ENCODE measurements at regions not wholly inside any gene's neighbourhood (a gene's known extent, or its start where the extent isn't known, plus 50 kb on each side); places are given as distances from the start of the nearest gene placed in this dataset.

GRCh38 chr5:58148254-58148775 is 311.6 kb downstream of the PLK2 start:
- no peak for DNase-seq

- DNase-seq: no peak
Observed at GRCh38 chr5:58145397-58145934, 314.4 kb downstream of the PLK2 start.

- no peak for DNase-seq
Observed at GRCh38 chr5:58143727-58144126, 316.2 kb downstream of the PLK2 start.

- DNase-seq: no peak
Observed at GRCh38 chr5:58143181-58143580, 316.7 kb downstream of the PLK2 start.

DNA sequence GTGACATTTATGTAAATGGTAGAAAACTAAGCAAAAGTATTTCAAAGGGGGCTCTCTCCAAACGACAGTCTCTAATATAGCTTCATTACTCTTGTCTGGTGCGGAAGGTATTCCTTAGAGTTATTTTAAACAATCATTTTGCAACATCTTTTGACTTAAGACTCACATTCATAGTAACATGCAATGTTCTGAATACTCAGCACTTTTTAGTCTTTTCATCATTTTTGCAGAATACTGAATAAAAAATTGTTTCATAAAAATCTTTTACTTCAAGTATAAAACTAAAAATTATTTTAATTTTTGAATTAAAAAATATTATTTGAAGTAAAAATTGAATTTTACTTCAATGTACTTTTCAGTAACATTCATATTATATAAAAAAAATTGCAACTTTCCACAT is 321.1 kb downstream of the PLK2 start:
- no peak for DNase-seq

DNA sequence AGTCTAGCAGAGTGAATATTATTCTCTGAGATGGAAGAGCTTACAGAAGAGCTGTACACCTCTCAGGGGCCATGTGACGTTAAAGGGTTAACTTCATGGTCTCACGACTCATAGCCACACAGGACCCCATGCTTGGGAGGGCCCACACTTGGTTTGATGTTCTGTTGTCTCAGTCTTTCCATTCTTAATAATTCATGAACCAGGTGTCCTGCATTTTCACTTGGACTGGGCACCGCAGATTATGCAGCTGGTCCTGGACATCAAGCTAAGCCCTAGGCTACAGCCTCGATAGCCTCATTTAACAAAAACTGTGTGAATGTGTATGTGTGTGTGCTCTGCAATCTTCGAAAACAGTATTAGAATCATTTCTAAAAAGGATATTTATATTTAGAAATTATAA is 323.5 kb downstream of the PLK2 start:
- DNase-seq: no peak

- no peak for DNase-seq
Observed at GRCh38 chr5:58135571-58136335, 324.1 kb downstream of the PLK2 start.

DNA sequence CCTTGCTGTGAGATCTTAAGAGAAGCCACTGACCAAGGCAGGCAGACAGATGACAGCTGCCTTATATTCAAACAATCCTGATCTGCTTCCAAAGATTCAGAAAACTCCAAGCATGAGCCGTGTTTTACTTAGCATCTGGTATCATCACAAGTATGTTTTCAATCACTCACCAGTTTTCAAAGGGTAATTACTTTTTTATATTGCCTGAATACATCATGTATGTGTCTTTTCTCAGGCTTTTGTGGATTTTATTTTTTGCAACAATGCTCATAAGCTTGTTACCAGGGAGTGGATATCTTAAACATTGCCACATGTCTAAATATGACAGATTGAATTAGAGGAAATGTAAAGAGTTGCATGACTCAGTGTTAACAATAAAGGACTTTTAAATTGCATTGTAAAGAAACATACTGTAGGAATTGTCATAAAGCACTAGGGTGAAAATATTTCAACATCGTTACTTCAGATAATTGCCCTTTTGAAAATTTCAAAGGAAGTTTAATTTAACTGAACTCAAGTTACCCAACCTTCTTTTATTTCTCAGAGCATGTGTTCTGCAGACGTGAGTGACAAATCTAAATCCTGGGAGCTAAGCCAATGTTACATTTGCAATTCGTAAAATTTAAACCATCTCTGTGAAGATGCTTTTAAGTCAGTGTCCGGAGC is 326.1 kb downstream of the PLK2 start:
- DNase-seq: no peak

DNA sequence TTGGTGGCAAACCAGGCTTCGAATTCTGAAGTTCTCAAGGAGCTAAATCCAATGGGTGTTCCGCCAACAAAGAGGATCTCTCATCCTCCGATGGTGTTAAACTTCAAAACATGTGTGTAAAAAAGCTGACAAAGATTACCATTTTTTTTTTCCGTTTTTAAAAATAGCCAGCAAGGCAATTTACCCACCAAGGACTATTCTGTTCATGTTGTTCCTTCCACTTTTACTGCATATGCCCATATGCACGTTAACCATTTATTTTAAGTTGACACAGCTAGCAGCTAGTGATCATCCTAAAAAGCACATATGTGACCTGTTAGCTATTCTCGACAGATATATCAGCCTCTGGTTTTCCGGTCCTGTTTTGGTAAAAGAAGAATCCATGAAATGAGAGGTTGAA is 326.7 kb downstream of the PLK2 start:
- DNase-seq: no peak

DNA sequence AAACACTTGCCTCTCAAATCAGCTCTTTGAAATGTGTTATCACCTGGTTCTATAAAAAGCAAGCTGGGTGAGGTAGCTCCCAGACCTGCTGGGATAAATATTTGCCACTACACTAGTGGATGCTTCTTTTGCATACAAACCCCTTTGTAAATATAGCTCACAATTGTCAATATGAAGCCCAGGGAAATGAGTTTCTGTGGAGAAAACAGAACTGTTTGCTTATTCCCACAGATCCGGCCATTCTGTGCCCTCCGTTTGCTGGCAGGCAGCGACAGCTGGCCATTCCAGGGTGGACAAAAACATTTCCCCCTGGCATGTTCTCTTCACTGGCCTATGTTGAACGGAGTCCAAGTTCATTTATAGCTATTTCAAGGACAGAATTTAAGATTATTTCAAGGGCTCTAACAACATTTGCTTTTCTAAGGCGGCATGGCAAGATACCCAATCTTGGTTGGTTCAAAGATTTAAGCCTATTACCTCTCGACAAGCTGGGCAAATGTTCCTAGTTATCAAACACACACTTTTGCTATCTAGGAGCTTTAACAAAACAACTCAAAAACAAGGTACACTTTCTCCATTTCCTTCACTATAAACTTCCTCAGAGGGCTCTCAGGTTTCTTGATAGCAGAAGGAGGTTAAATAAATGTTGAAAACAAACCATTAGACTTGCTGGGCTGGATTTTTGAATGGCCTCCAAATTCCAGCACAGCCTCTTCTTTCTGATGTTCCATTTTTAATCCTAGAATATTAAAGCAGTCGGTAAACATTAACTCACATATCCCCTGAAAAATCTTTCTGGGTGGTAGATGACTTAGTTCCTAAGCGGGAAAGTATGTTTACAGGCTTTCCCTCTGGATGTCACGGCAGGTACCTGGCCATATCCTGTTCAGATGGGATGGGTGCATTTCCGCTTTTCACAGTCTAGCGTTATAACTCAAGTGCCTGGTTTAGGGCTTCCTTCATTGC is 332.3 kb downstream of the PLK2 start:
- no peak for DNase-seq

DNA sequence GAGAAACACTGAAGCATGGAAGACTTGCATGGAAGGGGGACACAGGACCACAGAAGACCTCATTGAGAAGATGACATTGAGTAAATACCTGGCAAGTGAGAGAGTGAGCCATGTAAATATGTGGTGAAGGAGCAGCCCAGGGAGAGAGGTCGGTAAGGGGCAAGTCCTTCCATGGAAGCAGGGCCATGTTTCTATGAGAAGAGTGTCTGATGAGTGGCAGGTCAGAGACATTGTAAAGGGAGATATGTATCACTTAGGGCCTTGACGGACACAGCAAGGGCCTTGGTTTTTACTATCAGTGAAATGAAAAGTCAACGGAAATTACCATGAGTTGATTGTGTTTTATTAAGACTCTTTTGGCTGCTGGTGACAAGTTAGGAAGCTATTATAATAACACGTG is 336.4 kb downstream of the PLK2 start:
- no peak for DNase-seq

- no peak for DNase-seq
Observed at GRCh38 chr5:58122848-58123392, 337.0 kb downstream of the PLK2 start.

GRCh38 chr5:58122157-58122556 is 337.7 kb downstream of the PLK2 start:
- DNase-seq: no peak

GRCh38 chr5:58121391-58121790 is 338.5 kb downstream of the PLK2 start:
- no peak for DNase-seq

DNA sequence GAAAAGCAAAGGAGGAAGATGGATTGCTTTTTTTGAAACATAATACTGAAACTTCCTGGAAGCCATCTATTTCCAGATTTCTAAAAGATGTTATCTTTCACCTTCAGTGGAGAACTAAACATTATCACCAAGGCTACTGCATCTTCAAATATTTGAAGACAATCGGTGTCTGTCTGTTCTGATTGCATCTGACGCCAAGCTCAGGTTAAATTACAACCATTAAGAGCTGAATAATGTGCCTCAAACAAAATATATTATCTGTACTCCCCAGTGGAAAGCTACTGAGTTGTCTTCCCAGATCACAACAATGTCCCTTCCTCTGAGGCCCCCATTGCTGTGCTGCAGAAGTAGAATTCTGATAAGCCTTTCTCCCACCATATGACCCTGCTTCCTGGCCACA is 342.3 kb downstream of the PLK2 start:
- no peak for DNase-seq

GRCh38 chr5:58116346-58116745 is 343.5 kb downstream of the PLK2 start:
- DNase-seq: no peak

- DNase-seq: no peak
Observed at GRCh38 chr5:58115811-58116210, 344.1 kb downstream of the PLK2 start.

DNA sequence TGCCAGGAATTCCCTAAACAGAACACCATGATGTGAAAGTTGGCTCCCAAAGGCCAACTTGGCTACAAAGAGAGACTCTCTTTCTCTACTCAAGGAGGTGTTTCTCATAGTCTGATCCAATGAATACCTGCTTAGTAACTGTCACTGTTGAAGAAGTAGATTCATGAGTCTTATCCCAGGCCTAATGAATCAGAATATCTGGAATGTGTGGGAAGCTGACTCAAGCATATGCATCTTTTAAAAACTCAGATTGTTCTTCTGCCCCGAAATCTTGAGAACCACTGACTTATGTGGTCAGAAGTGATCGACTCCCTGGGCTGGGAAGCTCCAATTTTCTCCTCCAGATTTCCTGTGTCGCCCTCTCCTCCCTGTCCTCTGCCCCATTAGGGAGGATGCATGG is 345.6 kb downstream of the PLK2 start:
- no peak for DNase-seq

- no peak for DNase-seq
Observed at GRCh38 chr5:58113172-58113571, 346.7 kb downstream of the PLK2 start.

DNA sequence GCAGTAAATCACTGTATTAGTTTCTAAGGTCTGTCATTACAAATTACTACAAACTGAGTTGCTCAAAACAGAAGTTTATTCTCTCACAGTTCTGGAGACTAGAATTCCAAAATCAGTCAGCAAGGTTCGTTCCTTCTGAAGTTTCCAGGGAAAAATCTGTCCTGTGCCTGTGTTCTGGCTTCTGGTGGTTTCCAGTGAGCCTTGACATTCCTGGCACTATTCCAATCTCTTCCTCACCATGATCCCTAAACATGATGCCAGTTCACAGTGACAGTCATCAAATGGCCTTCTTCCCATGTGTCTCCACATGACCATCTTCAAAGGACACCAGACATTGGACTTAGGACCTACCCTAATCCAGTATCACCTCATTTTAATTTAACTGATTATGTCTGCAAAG is 351.4 kb downstream of the PLK2 start:
- no peak for DNase-seq

- DNase-seq: no peak
Observed at GRCh38 chr5:58107704-58108103, 352.2 kb downstream of the PLK2 start.

- no peak for DNase-seq
Observed at GRCh38 chr5:58106754-58107410, 353.0 kb downstream of the PLK2 start.

Measured in T-helper 1 cell (primary cell).